AG08395 (cell line): ENCODE measurements at regions not wholly inside any gene's neighbourhood (a gene's known extent, or its start where the extent isn't known, plus 50 kb on each side); places are given as distances from the start of the nearest gene placed in this dataset.

Experiments used
- DNase-seq: peaks from one replicate; pipeline ENCODE4 v3.0.0; 2012; ENCODE audit warnings: mixed read lengths, low spot score

DNA sequence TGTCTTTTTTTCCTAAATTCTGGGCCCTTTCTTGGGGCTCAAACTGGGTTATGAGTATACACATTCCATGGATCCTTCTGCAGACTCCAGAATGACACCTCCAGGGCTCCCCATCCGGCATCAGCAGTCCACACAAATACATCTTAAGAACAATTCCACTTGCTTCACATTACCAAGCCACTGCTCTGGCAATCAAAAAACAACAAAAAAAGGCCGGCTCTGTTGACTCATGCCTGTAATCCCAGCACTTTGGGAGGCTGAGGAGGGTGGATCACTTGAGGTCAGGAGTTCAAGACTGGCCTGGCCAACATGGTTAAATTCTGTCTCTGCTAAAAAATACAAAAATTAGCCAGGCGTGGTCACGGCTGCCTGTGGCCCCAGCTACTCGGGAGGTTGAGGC is 49.9 kb upstream of the LPP start:
- no peak for DNase-seq
